Thyroid gland (tissue), 4 donors: ENCODE measurements at regions not wholly inside any gene's neighbourhood (a gene's known extent, or its start where the extent isn't known, plus 50 kb on each side); places are given as distances from the start of the nearest gene placed in this dataset.
"Not testable (repeated sequence)": the region's sequence is repeated elsewhere in the genome, so short reads cannot be mapped to it uniquely, and the experiment has no call there.

Experiments
- DNase-seq, 2 donors: peaks; one replicate each; pipeline ENCODE4 v3.0.0-alpha.2; 2019
- H3K27ac ChIP-seq, 3 donors: fragments of 200-600 bp; sonication (generic); 1 replicate in 2 of 3; 2 replicates in 1 of 3; pipeline ENCODE4 v1.5.1; 2016 to 2019; ENCODE audit warnings: mild to moderate bottlenecking in 1 of 3, moderate library complexity in 1 of 3
- H3K27me3 ChIP-seq: fragments of 200-600 bp; sonication (generic); one replicate; pipeline ENCODE4 v1.5.1; 2019
- H3K36me3 ChIP-seq, 2 donors: fragments of 200-600 bp; sonication (generic); one replicate each; pipeline ENCODE4 v1.5.1; 2016 to 2019
- H3K4me1 ChIP-seq, 2 donors: fragments of 200-600 bp; sonication (generic); one replicate each; pipeline ENCODE4 v1.5.1; 2017 to 2019
- H3K4me3 ChIP-seq, 3 donors: fragments of 200-600 bp; sonication (generic); replicated peaks in 1 of 3; 1 replicate in 2 of 3; 2 replicates in 1 of 3; pipeline ENCODE4 v1.5.1; 2016; ENCODE audit warnings: mild to moderate bottlenecking in 1 of 3
- H3K9me3 ChIP-seq: fragments of 200-600 bp; sonication (generic); one replicate; pipeline ENCODE4 v1.5.1; 2017
- POLR2A ChIP-seq, 2 donors: fragments of 450-650 bp; IDR thresholded peaks; one replicate each; pipeline ENCODE4 v1.6.1; 2017; ENCODE audit warnings: antibody characterized with exemption in 2 of 2, mild to moderate bottlenecking in 2 of 2, moderate library complexity in 1 of 2
- WGBS, 2 donors: methylation state at CpG; one replicate each; pipeline ENCODE4 v1.1.5; 2017; 5-methylcytosine and 5-hydroxymethylcytosine counted together
- intact Hi-C: fragments of 100-400 bp; cut with DNase I; formaldehyde crosslinking; loops from one replicate; pipeline ENCODE4 v1.15.1; 2023
- TF ChIP-seq, protein P1 (sequence below), 6 experiments: fragments of 200-600 bp in 3 of 6; fragments of 450-650 bp in 3 of 6; sonication (generic) in 3 of 6; IDR thresholded peaks; one replicate each; pipeline ENCODE4 v1.5.1; 2016 to 2019; ENCODE audit warnings: antibody characterized with exemption in 6 of 6, mild to moderate bottlenecking in 2 of 6, inconsistent platforms in 1 of 6, moderate library complexity in 1 of 6

DNA sequence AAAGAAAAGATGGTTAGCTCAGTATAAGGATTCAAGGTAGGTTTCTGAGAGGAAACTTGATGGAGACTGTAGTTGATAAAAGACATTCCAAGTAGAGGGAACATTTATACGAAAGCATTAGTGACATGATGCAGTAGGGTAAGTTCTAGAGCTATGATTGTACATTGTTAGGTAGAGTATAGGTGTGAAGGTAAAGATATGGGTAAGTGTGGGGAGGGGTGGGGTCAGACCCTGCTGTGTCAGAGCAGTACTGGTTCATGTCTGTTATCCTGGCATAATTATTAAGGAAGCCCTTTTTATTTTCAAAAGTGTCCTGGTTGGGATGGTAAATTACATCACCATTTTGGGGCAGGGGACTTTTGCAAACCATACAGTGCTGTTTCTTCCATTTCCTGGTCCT, 635.8 kb downstream of the COL12A1 start:
- no peak overlapping the region for H3K27ac ChIP-seq
- no peaks in the 10 kb centered on the region for H3K4me1 ChIP-seq
- 71 to 80% methylated on average over 1 of the region's 1 CpG for WGBS, 2 donors
- H3K4me3 ChIP-seq = no peak overlapping the region
- DNase-seq = no peak
- H3K27me3 ChIP-seq = no peaks in the 10 kb centered on the region
- no peaks in the 10 kb centered on the region for H3K36me3 ChIP-seq
- intact Hi-C loops = no loop called here
- TF ChIP-seq, protein P1, sequence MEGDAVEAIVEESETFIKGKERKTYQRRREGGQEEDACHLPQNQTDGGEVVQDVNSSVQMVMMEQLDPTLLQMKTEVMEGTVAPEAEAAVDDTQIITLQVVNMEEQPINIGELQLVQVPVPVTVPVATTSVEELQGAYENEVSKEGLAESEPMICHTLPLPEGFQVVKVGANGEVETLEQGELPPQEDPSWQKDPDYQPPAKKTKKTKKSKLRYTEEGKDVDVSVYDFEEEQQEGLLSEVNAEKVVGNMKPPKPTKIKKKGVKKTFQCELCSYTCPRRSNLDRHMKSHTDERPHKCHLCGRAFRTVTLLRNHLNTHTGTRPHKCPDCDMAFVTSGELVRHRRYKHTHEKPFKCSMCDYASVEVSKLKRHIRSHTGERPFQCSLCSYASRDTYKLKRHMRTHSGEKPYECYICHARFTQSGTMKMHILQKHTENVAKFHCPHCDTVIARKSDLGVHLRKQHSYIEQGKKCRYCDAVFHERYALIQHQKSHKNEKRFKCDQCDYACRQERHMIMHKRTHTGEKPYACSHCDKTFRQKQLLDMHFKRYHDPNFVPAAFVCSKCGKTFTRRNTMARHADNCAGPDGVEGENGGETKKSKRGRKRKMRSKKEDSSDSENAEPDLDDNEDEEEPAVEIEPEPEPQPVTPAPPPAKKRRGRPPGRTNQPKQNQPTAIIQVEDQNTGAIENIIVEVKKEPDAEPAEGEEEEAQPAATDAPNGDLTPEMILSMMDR (IDR thresholded peaks at IDR 0.05) = no peak
- TF ChIP-seq POLR2A (IDR thresholded peaks at IDR 0.05) = no peak
- no peaks in the 10 kb centered on the region for H3K9me3 ChIP-seq

DNA sequence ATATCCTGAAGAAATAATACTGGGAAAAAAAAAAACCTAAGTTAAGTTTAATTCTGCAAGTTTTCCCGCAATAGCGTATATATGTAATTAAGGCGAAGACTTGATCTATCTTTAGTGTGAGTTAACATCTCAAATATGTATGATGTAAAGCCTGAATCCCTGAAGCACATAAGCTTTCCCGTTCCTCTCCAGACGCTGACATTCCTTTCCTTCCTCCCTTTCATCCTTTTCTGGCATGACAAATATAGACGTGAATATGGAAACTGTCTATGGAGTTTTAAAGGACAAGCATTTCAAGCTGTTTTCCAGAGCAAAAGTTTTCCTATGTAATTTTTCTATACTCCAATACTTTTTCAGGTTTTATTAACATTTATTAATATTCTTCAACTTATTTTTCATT, 637.0 kb downstream of the COL12A1 start:
- H3K9me3 ChIP-seq = no peaks in the 10 kb centered on the region
- no peak for DNase-seq
- H3K36me3 ChIP-seq = no peaks in the 10 kb centered on the region
- H3K4me1 ChIP-seq = no peaks in the 10 kb centered on the region
- 60 to 70% methylated on average over 6 of the region's 6 CpGs for WGBS, 2 donors
- no peaks in the 10 kb centered on the region for H3K27me3 ChIP-seq
- no peak overlapping the region for H3K4me3 ChIP-seq
- no peak overlapping the region for H3K27ac ChIP-seq
- TF ChIP-seq POLR2A (IDR thresholded peaks at IDR 0.05) = no peak
- TF ChIP-seq, protein P1 (IDR thresholded peaks at IDR 0.05) = no peak
- intact Hi-C loops = no loop called here

DNA sequence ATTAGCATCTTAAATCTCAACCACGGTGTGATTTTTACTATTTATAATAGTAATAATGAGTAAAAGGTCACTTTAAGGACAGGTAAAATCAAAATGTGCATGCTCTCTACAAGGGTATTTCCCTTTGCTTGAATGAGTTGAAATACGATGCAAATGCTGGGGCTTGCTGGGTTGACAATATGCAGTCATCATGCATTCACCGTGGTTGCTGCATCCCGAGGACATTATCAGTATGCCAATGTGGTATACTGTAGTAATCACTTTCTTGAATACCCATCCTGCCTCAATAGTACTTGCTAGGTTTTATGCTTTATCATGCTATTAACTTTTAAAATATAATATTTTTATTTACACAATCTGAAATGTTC, 637.9 kb downstream of the COL12A1 start:
- H3K4me3 ChIP-seq, DNase-seq, intact Hi-C loops, H3K27me3 ChIP-seq, H3K4me1 ChIP-seq, H3K36me3 ChIP-seq, H3K9me3 ChIP-seq, H3K27ac ChIP-seq: not testable (repeated sequence)
- 92 to 93% methylated on average over 4 of the region's 4 CpGs for whole genome bisulfite sequencing, 2 donors

DNA sequence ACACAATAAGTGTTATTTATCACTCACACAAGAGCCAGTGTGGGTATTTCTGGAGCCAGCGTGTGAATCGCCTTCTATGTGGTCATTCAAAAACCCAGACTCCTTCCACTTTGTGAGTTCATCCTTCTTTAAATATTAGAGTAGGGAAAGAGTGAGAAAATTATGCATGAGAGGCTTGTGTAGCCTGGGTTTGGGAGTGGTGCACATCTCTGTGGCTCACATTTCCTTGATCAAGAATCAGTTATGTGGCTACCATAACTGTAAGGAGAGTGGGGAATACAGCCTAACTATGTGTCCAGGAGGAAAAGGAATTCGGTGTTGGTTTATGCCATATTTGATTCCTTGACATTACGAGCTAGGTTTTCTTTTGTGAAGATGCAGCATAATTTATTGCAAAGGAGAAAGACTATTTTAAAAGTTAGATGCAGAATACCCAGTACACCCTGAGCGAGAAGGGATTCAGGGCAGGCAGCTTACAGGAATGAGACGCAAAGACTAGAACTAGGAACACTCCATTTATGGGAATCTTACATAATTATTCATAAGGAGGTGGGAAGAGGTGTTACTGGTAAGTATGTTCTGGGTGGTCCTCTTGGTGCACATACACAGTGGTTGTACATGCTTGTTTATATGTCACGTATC, 638.5 kb downstream of the COL12A1 start:
- Histone ChIP-seq H3K9me3 (no peaks in the 10 kb centered on the region), H3K4me3 (no peak overlapping the region), H3K4me1 (no peaks in the 10 kb centered on the region), H3K27me3 (no peaks in the 10 kb centered on the region), H3K36me3 (no peaks in the 10 kb centered on the region), H3K27ac (no peak overlapping the region)
- 94 to 96% methylated on average over 7 of the region's 7 CpGs for WGBS, 2 donors
- no peak for DNase-seq
- intact Hi-C loops = no loop called here
- TF ChIP-seq POLR2A (IDR thresholded peaks at IDR 0.05) = no peak
- TF ChIP-seq, protein P1 (IDR thresholded peaks at IDR 0.05) = no peak

DNA sequence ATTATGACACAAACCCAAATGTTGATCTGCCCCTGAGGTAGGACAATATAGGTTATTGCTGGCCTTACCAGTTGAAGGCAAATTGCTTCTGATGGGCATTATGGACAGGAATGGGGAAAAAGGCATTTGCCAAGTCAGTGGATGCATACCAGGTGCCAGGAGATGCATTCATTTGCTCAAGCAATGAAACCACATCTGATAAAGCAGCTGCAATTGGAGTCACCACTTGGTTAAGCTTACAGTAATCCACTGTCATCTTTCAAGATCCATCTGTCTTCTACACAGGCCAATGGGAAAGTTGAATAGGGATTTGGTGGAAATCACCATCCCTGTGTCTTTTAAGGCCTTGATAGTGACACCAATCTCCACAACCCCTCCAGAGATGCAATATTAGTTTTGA, 648.6 kb downstream of the COL12A1 start:
- TF ChIP-seq, protein P1 (IDR thresholded peaks at IDR 0.05) = no peak
- Histone ChIP-seq H3K27me3 (no peaks in the 10 kb centered on the region), H3K27ac (no peak overlapping the region), H3K4me3 (no peak overlapping the region), H3K36me3 (no peaks in the 10 kb centered on the region), H3K4me1 (no peaks in the 10 kb centered on the region), H3K9me3 (no peaks in the 10 kb centered on the region)
- intact Hi-C loops = no loop called here
- DNase-seq = no peak

DNA sequence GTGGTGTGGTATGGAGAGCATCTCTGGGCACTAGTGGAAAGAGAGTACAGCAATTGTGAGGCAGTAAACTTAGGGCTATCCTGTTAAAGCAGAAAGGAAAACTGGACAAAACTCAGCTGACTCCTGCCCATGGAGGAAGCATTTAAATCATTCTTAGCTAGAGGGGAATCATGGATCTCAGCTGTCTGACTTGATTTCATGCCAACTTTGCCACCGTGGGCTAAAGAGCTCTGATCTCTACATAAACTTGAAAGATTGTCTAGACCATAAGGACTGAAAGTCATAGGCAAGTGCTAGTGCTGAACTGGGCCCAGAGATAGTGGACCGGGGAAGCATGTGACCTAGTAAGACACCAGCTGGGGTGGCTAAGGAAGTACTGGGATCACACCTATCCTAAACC, 651.8 kb downstream of the COL12A1 start:
- DNase-seq = no peak
- 62 to 81% methylated on average over 2 of the region's 2 CpGs for WGBS, 2 donors
- TF ChIP-seq POLR2A (IDR thresholded peaks at IDR 0.05) = no peak
- TF ChIP-seq, protein P1 (IDR thresholded peaks at IDR 0.05) = no peak
- Histone ChIP-seq H3K4me1 (no peaks in the 10 kb centered on the region), H3K27me3 (no peaks in the 10 kb centered on the region), H3K27ac (no peak overlapping the region), H3K36me3 (no peaks in the 10 kb centered on the region), H3K9me3 (no peaks in the 10 kb centered on the region), H3K4me3 (no peak overlapping the region)
- intact Hi-C loops = no loop called here
